Keratinocyte (primary cell): ENCODE measurements at regions not wholly inside any gene's neighbourhood (a gene's known extent, or its start where the extent isn't known, plus 50 kb on each side); places are given as distances from the start of the nearest gene placed in this dataset.

Source experiments
- DNase-seq: peaks from one replicate; pipeline ENCODE4 v3.0.0-alpha.2; 2011; ENCODE audit warnings: low read depth, missing footprints, low spot score
- FAIRE-seq: peaks from 2 replicates; lab custom pipeline; 2011; peaks lifted over from hg19 to GRCh38; lab: Jason Lieb, UNC
- H2AFZ ChIP-seq: 2 replicates; pipeline ENCODE4 v1.6.0; 2012; ENCODE audit warnings: low read length, control low read depth, inconsistent platforms; ENCODE audit not compliant: control insufficient read depth
- H3K27ac ChIP-seq: 2 replicates; pipeline ENCODE4 v1.5.1; 2011; ENCODE audit warnings: low read length; ENCODE audit not compliant: control insufficient read depth, insufficient read depth
- H3K27me3 ChIP-seq: 3 replicates; pipeline ENCODE4 v1.6.0; 2011; ENCODE audit warnings: low read length; ENCODE audit not compliant: control insufficient read depth, insufficient read depth; ENCODE audit errors: extremely low read depth
- H3K36me3 ChIP-seq, 2 experiments: 2 replicates in 1 of 2; 3 replicates in 1 of 2; pipeline ENCODE4 v1.5.1; 2011; ENCODE audit warnings: low read length in 2 of 2, mild to moderate bottlenecking in 1 of 2; ENCODE audit not compliant: control insufficient read depth in 2 of 2, insufficient read depth in 2 of 2; ENCODE audit errors: extremely low read depth in 1 of 2
- H3K4me1 ChIP-seq: 3 replicates; pipeline ENCODE4 v1.5.1; 2011; ENCODE audit warnings: low read length; ENCODE audit not compliant: control insufficient read depth, insufficient read depth; ENCODE audit errors: extremely low read depth
- H3K4me2 ChIP-seq: 3 replicates; pipeline ENCODE4 v1.6.0; 2011; ENCODE audit warnings: low read depth, low read length; ENCODE audit not compliant: control insufficient read depth, insufficient read depth; ENCODE audit errors: extremely low read depth
- H3K4me3 ChIP-seq, 3 experiments: fragments of 200-600 bp in 1 of 3; sonication (generic) in 1 of 3; 2 replicates in 2 of 3; 3 replicates in 1 of 3; pipeline ENCODE4 v1.5.1; 2011 to 2016; ENCODE audit warnings: low read length in 3 of 3, mild to moderate bottlenecking in 3 of 3, control low read depth in 2 of 3, inconsistent platforms in 1 of 3, low read depth in 1 of 3, mixed read lengths in 1 of 3, mixed run types in 1 of 3, moderate library complexity in 1 of 3; ENCODE audit not compliant: control insufficient read depth in 2 of 3, insufficient read depth in 2 of 3; ENCODE audit errors: extremely low read depth in 1 of 3
- H3K79me2 ChIP-seq: 2 replicates; pipeline ENCODE4 v1.6.0; 2012; ENCODE audit warnings: low read length; ENCODE audit not compliant: control insufficient read depth, insufficient read depth
- H3K9ac ChIP-seq: 3 replicates; pipeline ENCODE4 v1.6.0; 2011; ENCODE audit warnings: low read length; ENCODE audit not compliant: control insufficient read depth, insufficient read depth; ENCODE audit errors: extremely low read depth
- H3K9me1 ChIP-seq: 3 replicates; pipeline ENCODE4 v1.6.0; 2011; ENCODE audit warnings: low read length; ENCODE audit not compliant: control insufficient read depth, insufficient read depth; ENCODE audit errors: extremely low read depth
- H3K9me3 ChIP-seq: 2 replicates; pipeline ENCODE4 v1.5.1; 2012; ENCODE audit warnings: low read depth, low read length; ENCODE audit not compliant: control insufficient read depth
- H4K20me1 ChIP-seq: 3 replicates; pipeline ENCODE4 v1.6.0; 2011; ENCODE audit warnings: low read length; ENCODE audit not compliant: control insufficient read depth, insufficient read depth; ENCODE audit errors: extremely low read depth
- EZH2 ChIP-seq: IDR thresholded peaks from one replicate; pipeline ENCODE4 v1.6.1; 2012; ENCODE audit warnings: inconsistent platforms, mild to moderate bottlenecking, low read length, moderate library complexity
- dilution Hi-C: fragments of 300-500 bp; cut with MboI; formaldehyde crosslinking; loops from one replicate; pipeline ENCODE4 v1.7.0; 2020; ENCODE audit warnings: low sequenced_read_pairs; ENCODE audit not compliant: extremely low pct_ligation_motif_present
- TF ChIP-seq, protein P1 (sequence below), 3 experiments: IDR thresholded peaks in 1 of 3; conservative IDR thresholded peaks in 1 of 3; optimal IDR thresholded peaks in 1 of 3; 2 replicates in 2 of 3; 3 replicates in 1 of 3; pipeline versions ENCODE3 to v1.5.1; 2011; ENCODE audit warnings: low read length in 3 of 3, mild to moderate bottlenecking in 3 of 3, moderate library complexity in 2 of 3, control low read depth in 1 of 3, inconsistent platforms in 1 of 3; ENCODE audit not compliant: insufficient read depth in 2 of 3; ENCODE audit errors: extremely low read depth in 1 of 3

DNA sequence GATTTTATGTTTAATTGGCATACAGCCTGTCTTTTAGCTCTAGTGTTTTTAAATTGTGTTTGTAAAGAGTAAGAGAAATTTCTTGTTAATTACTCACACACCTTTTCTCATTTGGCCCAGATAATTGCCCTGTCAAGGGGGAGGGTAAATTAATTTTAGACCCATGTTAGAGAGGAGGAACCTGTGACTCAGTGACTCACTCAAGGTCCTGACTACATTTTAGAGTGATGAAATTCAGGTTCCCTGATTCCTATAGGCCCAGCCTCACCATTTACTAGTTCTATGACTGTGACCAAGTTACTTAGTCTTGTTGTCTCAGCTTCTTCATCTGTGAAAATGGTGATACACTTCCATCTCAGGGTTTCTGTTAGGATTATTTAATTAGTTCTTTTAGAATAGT is 125.2 kb upstream of the DPH6 start:
- DNase-seq (no peak), FAIRE-seq (no peak)
- Histone ChIP-seq H2AFZ (no peak overlapping the region), H4K20me1 (no peaks in the 10 kb centered on the region), H3K36me3 (no peaks in the 10 kb centered on the region), H3K4me1 (peaks cover 7% of the 10 kb centered on the region), H3K4me3 (no peak overlapping the region), H3K9ac (no peak overlapping the region), H3K79me2 (no peaks in the 10 kb centered on the region), H3K4me2 (no peak overlapping the region), H3K27ac (no peak overlapping the region), H3K27me3 (no peaks in the 10 kb centered on the region), H3K9me1 (no peaks in the 10 kb centered on the region), H3K9me3 (no peaks in the 10 kb centered on the region)
- TF ChIP-seq, protein P1, sequence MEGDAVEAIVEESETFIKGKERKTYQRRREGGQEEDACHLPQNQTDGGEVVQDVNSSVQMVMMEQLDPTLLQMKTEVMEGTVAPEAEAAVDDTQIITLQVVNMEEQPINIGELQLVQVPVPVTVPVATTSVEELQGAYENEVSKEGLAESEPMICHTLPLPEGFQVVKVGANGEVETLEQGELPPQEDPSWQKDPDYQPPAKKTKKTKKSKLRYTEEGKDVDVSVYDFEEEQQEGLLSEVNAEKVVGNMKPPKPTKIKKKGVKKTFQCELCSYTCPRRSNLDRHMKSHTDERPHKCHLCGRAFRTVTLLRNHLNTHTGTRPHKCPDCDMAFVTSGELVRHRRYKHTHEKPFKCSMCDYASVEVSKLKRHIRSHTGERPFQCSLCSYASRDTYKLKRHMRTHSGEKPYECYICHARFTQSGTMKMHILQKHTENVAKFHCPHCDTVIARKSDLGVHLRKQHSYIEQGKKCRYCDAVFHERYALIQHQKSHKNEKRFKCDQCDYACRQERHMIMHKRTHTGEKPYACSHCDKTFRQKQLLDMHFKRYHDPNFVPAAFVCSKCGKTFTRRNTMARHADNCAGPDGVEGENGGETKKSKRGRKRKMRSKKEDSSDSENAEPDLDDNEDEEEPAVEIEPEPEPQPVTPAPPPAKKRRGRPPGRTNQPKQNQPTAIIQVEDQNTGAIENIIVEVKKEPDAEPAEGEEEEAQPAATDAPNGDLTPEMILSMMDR (optimal IDR thresholded peaks at IDR 0.05 in 1 of 3, IDR thresholded peaks at IDR 0.05 in 1 of 3, conservative IDR thresholded peaks at IDR 0.05 in 1 of 3; ENCODE audit: extremely low read depth in 1 of 3, insufficient read depth in 2 of 3, low read length in 3 of 3) = no peak
- TF ChIP-seq EZH2 = no peak
- dilution Hi-C loops = no loop called here

DNA sequence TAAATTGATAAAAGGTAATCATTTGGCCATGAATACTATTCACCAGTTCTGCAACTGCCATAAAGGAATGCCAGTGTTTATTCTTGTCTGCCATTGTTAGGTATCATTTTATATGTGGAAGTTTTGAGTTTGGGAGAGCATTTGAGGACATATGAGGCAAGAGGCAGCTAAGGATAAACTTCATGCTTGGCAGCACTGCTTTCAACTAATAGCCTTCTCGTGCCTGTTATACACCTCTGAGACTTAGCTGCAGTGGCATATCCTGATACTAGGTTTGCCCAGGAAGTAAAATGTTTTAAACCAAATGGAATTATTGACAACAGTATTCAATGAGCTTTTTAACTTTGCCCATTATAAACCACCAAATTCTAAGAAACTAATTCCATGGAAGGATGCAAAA is 126.0 kb upstream of the DPH6 start:
- no peaks in the 10 kb centered on the region for H3K27me3 ChIP-seq
- no peaks in the 10 kb centered on the region for H3K9me1 ChIP-seq
- H3K4me1 ChIP-seq = peaks cover 7% of the 10 kb centered on the region
- no peak overlapping the region for H2AFZ ChIP-seq
- TF ChIP-seq, protein P1 (optimal IDR thresholded peaks at IDR 0.05 in 1 of 3, IDR thresholded peaks at IDR 0.05 in 1 of 3, conservative IDR thresholded peaks at IDR 0.05 in 1 of 3; ENCODE audit: extremely low read depth in 1 of 3, insufficient read depth in 2 of 3, low read length in 3 of 3) = no peak
- no peak for TF ChIP-seq EZH2
- H3K4me3 ChIP-seq = no peak overlapping the region
- H3K9ac ChIP-seq = no peak overlapping the region
- no peaks in the 10 kb centered on the region for H3K79me2 ChIP-seq
- FAIRE-seq (no peak), DNase-seq (no peak)
- no peaks in the 10 kb centered on the region for H4K20me1 ChIP-seq
- dilution Hi-C loops = no loop called here
- no peak overlapping the region for H3K27ac ChIP-seq
- H3K36me3 ChIP-seq = no peaks in the 10 kb centered on the region
- no peak overlapping the region for H3K4me2 ChIP-seq
- H3K9me3 ChIP-seq = no peaks in the 10 kb centered on the region
